ENCODE measurements at regions not wholly inside any gene's neighbourhood (a gene's known extent, or its start where the extent isn't known, plus 50 kb on each side); places are given as distances from the start of the nearest gene placed in this dataset.

DNA sequence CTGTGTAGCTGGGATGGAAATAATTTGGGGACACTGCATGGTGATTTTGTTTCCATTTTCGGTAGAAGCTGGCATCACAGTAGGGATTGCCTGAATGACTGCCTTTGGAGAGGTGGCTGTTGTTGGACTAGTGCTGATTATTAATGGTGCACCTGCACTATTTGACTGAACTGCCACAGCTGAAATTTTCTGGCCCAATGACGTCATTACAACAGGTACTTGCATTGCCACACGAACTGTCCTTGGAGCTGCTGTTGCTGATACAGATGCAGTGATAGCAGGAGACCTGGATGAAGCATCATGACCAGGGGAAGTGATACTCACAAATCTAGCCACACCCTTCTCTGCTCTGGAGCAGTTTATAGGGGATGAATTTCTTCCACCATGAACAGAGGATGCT lies 95.6 kb upstream of the FOXC1 start:
- no peak for DNase-seq (ENCODE audit: extremely low read depth in 1 of 2, low read depth in 1 of 2)

DNA sequence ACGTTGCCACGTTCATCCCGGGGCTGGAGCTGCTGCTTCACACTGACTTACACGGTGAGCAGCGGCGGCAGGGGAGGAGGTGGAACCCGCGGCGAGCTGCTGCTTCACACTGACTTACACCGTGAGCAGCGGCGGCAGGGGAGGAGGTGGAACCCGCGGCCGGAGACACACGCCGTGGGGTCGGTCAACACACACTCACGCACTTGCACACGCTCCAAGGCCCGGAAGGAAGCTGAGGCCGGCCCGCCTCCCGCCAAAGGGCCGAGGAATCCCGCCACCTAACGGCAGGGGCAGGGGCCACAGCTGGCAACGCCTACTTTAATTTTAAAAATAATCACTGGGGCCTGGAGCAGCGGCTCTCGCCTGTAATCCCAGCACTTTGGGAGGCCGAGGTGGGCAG lies 94.4 kb upstream of the FOXC1 start:
- no peak for DNase-seq (ENCODE audit: extremely low read depth in 1 of 2, low read depth in 1 of 2)

DNA sequence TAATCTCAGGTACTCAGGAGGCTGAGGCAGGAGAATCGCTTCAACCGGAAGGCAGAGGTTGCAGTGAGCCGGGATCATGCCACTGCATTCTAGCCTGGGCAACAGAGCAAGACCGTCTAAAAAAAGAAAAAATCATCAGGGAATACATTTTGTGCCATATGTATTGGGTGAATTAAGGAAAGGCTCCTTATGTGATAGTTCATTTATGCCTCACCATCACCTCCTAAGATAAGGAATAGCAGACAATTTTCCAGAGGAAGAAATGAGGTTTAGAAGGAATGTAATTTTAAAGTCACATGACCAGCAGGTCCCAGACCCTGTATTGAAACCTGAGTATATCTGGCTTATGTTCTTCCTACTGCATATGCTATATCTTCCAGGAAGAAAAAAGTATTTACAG lies 93.9 kb upstream of the FOXC1 start:
- DNase-seq (ENCODE audit: extremely low read depth in 1 of 2, low read depth in 1 of 2): no peak

DNA sequence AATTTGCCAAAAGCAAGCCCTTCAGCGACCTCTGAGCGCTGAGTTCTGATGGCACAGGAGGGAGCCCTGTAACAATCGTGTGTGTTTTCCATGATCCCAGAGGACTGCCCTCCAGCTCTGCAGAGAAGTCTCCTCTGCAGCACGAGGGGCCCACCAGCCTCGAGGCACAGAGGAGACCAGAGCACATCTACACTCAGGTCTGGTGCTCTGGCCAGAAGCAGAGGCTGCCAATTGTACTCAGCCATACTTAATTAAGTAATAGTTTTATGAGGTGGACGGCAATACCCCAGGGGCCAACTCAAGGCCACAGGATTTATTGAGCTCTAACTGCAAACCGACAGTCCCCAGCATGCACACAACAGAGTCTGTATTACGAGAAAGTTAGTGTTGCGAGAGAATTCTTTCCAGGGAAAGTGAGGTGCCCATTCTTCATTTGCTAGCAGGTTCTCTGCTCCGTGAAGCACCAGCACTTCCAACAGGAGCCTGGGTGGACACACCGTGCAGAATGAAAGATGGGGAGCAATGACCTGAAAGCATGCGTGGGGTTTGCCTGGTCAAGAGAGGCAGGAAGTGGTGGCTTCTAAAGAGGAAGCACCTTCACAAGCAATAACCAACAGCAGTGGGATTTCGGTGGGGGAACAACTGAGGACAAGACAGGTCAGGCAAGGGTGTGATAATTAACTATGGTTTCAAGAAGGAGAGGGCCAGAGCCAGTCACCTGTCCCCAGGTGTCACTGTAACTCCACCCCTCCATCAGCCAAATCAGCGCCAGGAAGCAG lies 92.8 kb upstream of the FOXC1 start:
- no peak for DNase-seq (ENCODE audit: extremely low read depth in 1 of 2, low read depth in 1 of 2)

DNA sequence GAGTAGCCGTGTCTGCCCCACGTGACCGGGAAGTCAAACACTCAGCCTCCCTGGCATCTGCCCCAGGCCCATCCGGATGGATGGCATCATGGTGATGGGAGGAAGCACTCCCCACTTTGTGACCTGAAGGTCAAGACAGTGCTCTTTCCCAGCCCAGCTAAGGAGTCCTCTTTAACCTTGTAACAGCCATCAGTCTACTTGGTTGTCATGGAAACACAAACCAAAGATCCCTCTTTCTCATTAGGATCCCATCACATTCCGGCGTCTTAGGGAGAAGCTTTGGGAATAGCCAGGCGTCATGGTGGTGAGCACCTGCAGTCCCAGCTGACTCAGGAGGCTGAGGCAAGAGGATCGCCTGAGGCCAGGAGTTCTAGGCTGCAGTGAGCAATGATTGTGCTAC lies 90.9 kb upstream of the FOXC1 start:
- DNase-seq (ENCODE audit: extremely low read depth in 1 of 2, low read depth in 1 of 2): no peak

DNA sequence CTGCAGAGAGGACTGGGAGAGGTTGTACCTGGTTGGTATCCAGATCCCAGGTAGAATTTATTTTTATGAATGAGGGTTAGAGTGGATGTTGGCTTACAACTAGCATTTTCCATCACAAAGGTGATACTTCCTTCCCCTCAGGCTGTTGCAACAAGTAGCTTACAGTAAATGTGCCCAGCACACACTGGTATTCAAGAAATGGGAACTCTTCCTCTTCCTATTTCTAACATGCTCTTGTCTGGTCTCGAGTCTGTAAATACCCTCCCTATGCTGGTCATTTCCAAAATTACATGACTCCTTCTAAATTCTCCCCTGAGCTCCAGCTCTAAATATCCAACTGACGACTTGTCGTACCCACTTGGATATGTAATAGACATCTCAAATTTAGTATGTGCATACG lies 90.1 kb upstream of the FOXC1 start:
- no peak for DNase-seq (ENCODE audit: extremely low read depth in 1 of 2, low read depth in 1 of 2)

DNA sequence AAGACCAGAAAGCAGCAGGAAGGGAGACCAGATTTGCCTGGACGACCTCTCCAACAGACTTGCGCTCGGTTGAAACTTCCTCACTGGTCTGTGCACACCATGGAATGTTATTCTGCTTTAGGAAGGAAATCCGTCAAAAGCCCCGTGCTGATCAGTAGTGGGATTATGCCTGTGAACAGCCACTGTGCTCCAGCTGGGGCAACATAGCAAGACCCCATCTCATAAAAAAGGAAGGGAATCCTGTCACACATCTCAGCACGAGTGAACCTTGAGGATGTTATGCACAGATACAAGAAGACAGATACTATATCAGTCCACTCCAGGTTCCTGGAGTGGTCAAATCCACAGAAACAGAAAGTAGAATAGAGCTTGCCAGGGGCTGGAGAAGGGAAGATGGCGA lies 86.9 kb upstream of the FOXC1 start:
- DNase-seq (ENCODE audit: extremely low read depth in 1 of 2, low read depth in 1 of 2): no peak

DNA sequence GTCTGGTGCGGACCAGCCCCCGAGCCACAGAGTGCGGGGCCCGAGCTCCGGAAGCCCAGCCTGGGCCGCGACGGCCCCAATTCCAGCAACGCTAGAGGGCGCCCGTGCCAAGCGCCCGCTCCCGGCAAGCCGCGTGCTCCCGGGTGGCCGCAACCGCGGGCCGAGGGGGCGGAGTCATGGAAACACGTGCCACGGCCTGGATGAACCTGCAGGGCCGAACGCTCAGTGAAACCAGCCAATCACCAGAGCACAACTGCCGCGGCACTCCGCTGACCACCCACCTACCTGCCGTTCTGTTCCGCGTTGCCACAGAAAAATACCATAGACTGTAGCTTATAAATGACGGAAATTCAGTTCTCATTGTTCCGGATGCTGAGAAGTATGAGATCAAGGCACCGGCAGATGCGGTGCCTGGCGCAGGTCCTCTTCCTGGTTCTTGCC lies 85.7 kb upstream of the FOXC1 start:
- peak; percentile 39 to 70 for DNase-seq (ENCODE audit: extremely low read depth in 1 of 2, low read depth in 1 of 2)

DNA sequence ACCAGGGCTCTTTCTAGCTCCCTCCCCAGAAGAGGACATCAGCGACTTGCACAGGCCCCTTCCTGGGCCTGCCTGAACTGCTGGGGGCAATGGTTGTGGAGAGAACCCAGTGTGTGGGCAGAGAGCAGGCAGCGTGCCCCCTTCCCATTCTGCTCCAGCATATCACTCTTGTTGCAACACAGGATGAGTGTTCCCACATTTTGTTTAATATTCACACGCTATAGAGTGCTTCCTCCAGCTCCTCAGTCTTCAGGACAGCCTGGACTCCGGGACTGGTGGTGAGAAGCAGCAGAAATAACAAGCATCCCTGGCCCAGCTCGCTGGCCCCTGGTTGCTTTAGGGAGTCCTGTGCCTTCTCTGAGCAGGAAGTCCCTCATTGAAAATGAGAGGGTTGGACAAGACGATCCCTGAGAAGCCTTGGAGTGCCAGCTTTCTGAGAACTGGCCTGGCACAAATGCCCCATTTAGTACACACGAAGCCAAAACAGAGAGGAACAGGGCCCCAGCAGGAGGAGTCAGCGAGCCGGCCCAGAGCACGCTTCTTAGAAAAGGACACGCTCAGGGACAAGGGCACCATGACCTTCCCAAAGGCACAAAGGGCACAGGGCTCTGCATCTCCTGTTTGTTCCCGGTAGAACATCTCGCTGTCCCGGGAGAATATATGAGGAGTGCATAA lies 84.2 kb upstream of the FOXC1 start:
- DNase-seq (ENCODE audit: extremely low read depth in 1 of 2, low read depth in 1 of 2): no peak

DNA sequence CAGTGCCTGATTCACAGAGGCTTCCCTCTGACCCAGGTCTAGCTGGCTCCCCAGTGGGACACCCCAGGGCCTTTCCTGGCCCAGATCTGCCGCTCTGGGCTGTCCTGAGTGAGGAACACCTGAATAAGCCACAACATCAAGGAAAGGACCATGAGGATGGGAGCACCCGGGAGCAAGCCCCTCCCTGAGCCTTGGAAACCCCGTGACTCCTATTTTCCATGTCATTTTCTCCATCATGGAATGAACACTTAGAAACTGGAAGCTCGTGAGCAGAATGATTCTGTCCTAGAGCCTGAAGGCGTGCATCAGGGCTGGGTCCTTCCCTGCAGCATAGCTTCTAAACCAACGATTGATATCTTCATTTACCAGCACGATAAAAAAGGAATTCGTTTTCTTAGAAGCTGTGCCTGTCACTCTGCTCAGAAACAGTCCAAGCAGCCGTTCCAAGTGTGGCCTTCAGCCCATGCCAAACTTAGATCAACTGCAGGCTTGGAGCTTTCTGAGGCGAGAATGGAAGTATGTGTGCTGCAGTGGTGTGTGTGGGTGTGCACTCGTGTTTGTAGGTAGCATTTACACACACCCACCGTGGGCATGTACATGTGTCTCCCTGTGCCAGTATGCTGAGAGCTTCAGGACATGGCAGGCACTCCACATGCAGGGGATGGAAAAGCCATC lies 83.2 kb upstream of the FOXC1 start:
- no peak for DNase-seq (ENCODE audit: extremely low read depth in 1 of 2, low read depth in 1 of 2)

DNA sequence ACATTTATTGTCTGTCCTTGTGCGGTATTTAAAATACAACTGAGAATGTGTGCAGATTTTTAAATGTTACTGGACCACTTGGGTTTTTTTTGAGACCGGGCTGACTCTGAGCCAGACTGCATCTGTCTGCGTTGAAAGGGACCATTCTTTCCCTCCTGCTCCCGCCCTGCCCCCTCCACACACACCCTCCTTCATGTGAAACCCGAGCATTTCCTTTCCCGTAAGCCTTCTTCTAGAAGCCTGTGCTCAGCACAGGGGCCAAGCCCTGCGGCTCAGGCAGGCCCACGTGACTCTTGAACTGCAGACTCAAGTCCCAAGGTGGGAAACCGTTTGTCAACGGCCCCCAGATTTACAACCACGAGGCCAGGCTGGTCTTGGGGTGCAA lies 82.7 kb upstream of the FOXC1 start:
- DNase-seq (ENCODE audit: extremely low read depth in 1 of 2, low read depth in 1 of 2): peak; percentile 1 to 14

DNA sequence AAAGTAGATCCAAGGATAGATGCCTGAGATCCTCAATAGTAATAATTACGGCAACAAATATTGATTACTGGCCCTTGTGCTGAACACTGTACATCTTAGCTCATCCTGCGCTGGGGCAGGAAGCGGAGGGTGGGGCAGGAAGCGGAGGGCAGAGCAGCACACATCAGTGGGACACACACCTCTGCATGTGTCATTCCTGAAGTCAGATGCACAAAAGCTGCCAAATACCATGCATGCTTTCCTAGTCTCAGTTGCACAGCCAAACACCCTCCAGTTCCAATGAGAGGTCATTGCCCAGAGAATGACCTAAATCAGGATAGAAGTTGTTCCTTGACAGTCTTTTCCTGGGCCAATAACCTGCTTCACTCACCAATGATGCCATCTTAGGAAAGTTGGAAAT lies 74.4 kb upstream of the FOXC1 start:
- no peak for DNase-seq (ENCODE audit: extremely low read depth in 1 of 2, low read depth in 1 of 2)

DNA sequence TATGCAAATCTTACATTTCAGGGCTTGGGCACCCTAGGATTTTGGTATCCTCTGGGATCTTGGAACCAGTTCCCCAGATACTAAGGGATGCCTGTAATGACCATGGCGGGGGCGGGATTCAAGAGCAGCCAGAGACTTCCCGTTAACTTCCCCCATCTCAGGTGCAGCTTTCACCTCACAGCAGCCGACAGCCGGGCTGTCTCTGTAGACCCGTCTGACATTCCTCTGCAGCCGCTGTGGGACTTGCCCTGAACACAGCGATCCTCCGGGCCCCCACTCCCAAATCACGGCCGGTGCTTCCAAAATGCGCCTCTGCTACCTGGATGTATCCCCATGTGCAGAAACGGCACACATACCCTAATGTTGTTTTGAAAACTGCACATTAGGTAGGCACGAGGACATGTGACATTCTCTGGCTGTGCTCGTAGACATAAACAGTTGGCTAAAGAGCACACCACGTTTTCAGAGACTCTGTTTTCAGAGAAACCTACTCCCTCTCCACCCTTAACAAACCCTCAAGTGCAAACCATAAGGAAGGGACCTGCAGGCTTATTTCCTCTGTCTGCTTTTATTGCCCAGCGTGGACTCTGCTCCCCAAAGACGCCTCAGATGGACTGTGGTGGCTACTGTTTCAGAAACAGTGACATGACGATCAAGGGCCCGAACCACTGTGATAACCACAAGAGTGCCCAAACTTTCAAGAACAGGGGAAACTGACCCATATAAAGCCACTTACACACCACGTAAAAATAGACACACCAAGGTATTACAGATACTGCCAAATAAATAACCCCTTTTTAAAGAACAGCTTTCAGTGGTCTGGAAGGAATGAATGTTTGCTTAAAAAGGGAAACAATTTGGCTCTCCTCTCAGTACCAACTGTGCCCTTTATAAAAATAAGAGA lies 72.9 kb upstream of the FOXC1 start:
- DNase-seq (ENCODE audit: extremely low read depth in 1 of 2, low read depth in 1 of 2): no peak

DNA sequence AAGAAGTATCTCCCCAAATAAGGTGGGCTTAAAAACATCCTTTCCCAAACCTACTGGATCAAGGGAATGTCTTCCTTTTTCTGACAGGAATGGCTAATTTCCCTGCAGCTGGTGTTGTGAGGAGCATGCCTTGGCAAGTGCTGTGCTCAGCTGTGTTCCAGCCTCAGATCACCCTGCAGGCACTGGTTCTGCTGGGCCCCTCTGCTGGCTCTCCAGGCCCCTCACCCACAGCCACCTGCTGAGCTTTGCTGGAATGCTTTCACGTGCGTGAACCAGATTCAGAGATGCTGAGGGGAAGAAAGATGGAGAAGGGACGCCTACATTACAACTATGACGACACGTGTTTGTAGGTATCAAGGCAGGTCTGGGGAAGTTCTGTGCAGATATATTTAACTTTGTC lies 71.3 kb upstream of the FOXC1 start:
- no peak for DNase-seq (ENCODE audit: extremely low read depth in 1 of 2, low read depth in 1 of 2)

DNA sequence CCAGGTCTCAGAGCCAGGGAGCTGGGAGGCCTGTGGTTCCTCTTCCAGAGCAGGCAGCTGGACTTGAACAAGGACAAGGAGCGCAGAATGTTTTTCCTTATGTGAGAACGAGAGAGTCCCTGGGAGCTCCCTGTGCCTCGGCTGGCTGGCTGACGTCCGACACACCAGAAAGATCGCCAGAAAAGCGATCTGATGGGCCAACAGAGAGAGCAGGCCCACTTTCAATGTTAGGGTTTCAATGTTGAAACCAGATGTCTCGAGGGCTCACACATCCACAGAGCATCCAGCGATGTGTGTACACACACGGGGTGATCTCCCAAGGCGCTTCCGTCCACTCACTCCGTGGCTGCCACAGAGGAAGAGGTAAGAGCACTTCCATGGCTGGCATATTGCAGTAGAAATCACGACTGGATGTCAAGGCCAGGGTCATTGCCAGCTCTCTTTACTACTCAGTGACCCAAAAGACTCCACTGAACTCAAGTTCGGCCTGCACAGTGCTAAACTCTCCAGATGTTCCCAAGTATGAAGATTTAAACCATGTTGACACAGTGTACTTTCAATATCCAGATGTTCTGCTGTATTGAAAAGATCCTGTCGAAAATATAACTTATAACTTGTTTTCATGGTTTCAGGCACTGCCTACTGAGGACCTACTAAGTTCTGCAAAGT lies 70.8 kb upstream of the FOXC1 start:
- no peak for DNase-seq (ENCODE audit: extremely low read depth in 1 of 2, low read depth in 1 of 2)

DNA sequence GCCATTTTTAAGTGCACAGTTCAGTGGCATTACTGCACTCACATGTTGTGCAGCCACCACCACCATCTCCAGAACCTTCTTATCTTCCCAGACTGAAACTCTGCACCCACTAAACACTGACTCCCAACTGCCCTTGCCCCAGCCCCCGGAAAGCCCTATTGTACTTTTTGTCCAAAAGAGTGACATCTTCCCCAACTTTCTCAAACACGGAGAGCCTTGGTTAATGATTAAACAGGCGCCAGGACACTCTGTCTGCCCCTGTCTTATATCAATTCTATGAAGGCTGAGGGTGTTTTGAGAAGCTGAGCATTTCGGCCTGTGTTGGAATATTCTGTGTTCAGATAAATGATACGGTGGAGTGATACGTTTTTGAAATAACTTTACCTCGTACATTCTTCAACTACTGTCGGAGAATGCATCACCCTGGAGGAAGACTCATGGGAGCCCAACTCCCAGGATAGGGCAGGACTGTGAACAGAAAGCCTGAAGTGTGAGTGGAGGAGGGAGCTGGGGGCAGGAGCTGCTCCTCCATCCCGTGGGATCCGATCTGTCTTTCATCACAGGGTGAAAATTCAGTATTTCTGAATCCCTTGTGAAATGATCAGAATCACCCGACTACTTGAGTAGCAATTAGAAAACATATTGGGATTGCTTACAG lies 68.7 kb upstream of the FOXC1 start:
- DNase-seq (ENCODE audit: extremely low read depth in 1 of 2, low read depth in 1 of 2): no peak

DNA sequence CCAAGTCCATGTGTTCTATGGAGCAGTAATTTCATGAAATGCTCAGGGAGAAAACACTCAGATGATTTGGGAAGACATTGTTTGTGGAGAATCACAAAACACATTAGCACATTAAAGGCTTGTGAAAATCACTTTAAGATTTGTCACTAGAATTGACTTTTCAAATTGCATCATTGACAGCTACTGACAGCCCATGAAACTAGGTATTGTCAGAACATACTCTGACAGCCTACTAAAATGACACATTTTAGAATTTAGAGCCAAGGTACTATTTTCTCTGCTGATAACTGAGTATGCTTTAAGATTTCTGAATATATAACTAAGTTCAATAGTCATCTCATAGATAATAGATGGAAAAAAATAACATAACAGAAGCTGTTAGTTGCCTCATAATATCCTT lies 67.4 kb upstream of the FOXC1 start:
- DNase-seq (ENCODE audit: extremely low read depth in 1 of 2, low read depth in 1 of 2): no peak

DNA sequence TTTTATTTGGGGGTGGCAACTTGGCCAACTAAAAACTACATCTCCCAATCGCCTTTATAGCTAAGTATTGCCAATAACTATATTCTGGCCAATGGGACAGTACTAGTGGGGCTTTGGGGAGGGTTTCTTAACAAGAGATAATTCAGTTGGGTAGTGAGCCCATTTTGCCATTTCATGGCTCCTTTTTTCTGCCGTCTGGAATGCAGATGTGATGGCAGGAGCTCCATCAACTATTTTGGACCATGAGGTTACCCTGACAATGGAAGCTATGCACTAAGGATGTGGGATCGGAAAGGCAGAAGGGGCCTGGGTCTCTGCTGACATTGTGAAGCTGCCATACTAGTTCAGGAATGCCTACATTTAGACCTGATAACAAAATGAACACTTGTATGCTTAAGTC lies 67.0 kb upstream of the FOXC1 start:
- DNase-seq (ENCODE audit: extremely low read depth in 1 of 2, low read depth in 1 of 2): no peak

DNA sequence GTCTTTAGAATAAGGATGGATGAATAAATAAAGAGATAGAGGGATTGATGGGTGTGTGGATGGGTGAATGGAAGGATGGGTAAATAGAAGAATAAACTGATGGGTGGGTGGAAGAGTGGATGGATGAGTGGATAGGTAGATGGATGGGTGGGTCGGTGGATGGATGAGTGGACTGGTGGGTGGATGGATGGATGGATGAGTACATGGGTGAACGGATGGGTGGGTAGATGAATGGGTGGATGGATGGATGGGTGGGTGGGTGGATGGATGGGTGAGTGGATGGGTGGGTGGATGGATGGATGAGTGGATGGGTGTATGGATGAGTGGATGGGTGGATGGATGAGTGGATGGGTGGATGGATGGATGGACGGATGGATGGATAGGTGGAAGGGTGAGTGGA lies 65.7 kb upstream of the FOXC1 start:
- DNase-seq (ENCODE audit: extremely low read depth in 1 of 2, low read depth in 1 of 2): no peak

DNA sequence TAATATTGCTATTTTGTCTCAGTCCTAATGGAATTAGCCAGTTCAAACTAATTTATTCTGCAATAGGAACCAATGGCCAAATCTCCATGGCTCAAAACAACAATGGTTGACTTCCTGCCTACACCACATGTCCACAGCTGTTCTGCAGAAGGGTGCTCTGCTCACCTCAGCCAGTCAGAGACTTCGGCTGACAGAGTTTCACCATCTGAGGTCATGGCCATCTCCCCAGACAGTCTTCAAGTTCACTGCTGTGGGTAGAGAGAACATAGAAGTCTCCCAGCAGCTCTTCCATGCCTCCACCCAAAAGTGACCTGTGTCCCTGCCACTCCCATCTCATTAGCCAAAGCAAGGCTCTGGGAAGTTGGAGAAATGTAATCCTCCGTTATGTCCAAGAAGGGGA lies 65.1 kb upstream of the FOXC1 start:
- no peak for DNase-seq (ENCODE audit: extremely low read depth in 1 of 2, low read depth in 1 of 2)
